GM12878 (cell line): ENCODE measurements at regions not wholly inside any gene's neighbourhood (a gene's known extent, or its start where the extent isn't known, plus 50 kb on each side); places are given as distances from the start of the nearest gene placed in this dataset.

Source experiments
- CBX3 ChIP-seq: fragments of 200-600 bp; sonication (generic); IDR thresholded peaks from 2 replicates; pipeline ENCODE4 v1.6.1; 2016; ENCODE audit warnings: low read depth, borderline replicate concordance
- IKZF1 ChIP-seq: fragments of 450-650 bp; conservative IDR thresholded peaks from 2 replicates; pipeline ENCODE4 v1.6.1; 2017; ENCODE audit warnings: antibody characterized with exemption, mild to moderate bottlenecking
- MTA2 ChIP-seq: fragments of 450-650 bp; IDR thresholded peaks from 2 replicates; pipeline ENCODE4 v1.6.1; 2016; ENCODE audit warnings: low read depth, mild to moderate bottlenecking, moderate library complexity
- PML ChIP-seq: IDR thresholded peaks from 2 replicates; pipeline ENCODE4 v1.6.1; 2012; ENCODE audit warnings: low read length, inconsistent platforms
- REST ChIP-seq: IDR thresholded peaks from 2 replicates; pipeline ENCODE4 v1.6.1; 2012; ENCODE audit warnings: mild to moderate bottlenecking, low read depth, low read length
- TF ChIP-seq, protein P1 (sequence below): fragments of 450-650 bp; formaldehyde crosslinking; IDR thresholded peaks from 2 replicates; pipeline ENCODE4 v1.4.0; 2022; ENCODE audit warnings: mild to moderate bottlenecking, moderate library complexity
- TF ChIP-seq, protein P2 (sequence below): fragments of 450-650 bp; IDR thresholded peaks from 2 replicates; pipeline ENCODE4 v1.6.1; 2017; ENCODE audit warnings: antibody characterized with exemption, mild to moderate bottlenecking, moderate library complexity

- TF ChIP-seq, protein P1, sequence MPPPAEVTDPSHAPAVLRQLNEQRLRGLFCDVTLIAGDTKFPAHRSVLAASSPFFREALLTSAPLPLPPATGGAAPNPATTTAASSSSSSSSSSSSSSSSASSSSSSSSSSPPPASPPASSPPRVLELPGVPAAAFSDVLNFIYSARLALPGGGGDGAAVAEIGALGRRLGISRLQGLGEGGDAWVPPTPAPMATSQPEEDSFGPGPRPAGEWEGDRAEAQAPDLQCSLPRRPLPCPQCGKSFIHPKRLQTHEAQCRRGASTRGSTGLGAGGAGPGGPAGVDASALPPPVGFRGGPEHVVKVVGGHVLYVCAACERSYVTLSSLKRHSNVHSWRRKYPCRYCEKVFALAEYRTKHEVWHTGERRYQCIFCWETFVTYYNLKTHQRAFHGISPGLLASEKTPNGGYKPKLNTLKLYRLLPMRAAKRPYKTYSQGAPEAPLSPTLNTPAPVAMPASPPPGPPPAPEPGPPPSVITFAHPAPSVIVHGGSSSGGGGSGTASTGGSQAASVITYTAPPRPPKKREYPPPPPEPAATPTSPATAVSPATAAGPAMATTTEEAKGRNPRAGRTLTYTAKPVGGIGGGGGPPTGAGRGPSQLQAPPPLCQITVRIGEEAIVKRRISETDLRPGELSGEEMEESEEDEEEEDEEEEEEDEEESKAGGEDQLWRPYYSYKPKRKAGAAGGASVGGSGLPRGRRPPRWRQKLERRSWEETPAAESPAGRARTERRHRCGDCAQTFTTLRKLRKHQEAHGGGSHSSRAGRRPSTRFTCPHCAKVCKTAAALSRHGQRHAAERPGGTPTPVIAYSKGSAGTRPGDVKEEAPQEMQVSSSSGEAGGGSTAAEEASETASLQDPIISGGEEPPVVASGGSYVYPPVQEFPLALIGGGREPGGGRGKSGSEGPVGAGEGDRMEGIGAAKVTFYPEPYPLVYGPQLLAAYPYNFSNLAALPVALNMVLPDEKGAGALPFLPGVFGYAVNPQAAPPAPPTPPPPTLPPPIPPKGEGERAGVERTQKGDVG (CRISPR knock-in tag), result no peak
- TF ChIP-seq, protein P2, sequence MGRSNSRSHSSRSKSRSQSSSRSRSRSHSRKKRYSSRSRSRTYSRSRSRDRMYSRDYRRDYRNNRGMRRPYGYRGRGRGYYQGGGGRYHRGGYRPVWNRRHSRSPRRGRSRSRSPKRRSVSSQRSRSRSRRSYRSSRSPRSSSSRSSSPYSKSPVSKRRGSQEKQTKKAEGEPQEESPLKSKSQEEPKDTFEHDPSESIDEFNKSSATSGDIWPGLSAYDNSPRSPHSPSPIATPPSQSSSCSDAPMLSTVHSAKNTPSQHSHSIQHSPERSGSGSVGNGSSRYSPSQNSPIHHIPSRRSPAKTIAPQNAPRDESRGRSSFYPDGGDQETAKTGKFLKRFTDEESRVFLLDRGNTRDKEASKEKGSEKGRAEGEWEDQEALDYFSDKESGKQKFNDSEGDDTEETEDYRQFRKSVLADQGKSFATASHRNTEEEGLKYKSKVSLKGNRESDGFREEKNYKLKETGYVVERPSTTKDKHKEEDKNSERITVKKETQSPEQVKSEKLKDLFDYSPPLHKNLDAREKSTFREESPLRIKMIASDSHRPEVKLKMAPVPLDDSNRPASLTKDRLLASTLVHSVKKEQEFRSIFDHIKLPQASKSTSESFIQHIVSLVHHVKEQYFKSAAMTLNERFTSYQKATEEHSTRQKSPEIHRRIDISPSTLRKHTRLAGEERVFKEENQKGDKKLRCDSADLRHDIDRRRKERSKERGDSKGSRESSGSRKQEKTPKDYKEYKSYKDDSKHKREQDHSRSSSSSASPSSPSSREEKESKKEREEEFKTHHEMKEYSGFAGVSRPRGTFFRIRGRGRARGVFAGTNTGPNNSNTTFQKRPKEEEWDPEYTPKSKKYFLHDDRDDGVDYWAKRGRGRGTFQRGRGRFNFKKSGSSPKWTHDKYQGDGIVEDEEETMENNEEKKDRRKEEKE, result no peak
- TF ChIP-seq IKZF1 (peak; percentile 45), CBX3 (no peak), REST (no peak), PML (no peak), MTA2 (peak; percentile 59; the same call in 1 of the 2 replicates)
Observed at GRCh38 chr1:185439727-185440415, 122.8 kb upstream of the IVNS1ABP start (continued).
